ENCODE measurements at regions not wholly inside any gene's neighbourhood (a gene's known extent, or its start where the extent isn't known, plus 50 kb on each side); places are given as distances from the start of the nearest gene placed in this dataset.
A peak's percentile ranks its signal among the peaks of the same experiment; 100 is the strongest.

DNA sequence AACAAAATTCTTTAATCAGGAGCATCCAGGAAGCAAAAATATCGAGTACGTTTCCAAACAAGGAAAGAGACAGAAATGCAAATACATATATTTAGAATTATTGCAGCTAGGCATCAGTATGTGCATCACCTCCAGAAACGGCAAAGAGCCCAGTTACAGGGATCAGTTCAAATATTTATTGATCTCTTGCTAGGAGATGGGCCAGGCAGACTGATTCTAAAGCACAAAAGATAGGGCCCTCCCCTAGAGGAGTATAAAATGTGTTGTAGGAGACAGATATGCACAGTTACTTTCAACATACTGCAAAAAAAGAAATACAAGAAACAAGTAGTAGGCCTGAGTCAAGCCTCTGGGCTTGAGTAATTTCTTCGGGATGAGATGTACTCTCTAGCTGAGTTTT lies 80.7 kb upstream of the NHSL1 start:
- DNase-seq, result no peak

DNA sequence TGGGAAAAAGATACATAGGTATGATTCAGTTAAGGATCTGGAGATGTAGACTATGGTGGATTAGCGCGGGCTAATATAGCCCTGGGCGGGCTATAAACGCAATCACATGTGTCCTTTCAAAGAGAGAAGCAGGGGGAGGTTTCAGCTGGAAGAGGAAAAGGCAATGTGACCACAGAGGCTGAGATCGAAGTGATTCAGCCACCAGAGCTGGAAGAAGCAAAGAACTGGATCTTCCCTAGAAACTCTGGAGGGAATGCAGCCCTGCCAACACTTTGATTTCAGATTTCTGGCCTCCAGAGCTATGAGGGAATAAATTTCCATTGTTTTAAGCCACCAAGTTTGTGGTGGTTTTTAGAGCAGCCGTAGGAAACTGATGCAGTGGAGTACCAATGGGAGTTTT lies 81.5 kb upstream of the NHSL1 start:
- no peak for DNase-seq

- DNase-seq, result no peak
Measured at GRCh38 chr6:138582573-138582972, 83.3 kb upstream of the NHSL1 start.

DNA sequence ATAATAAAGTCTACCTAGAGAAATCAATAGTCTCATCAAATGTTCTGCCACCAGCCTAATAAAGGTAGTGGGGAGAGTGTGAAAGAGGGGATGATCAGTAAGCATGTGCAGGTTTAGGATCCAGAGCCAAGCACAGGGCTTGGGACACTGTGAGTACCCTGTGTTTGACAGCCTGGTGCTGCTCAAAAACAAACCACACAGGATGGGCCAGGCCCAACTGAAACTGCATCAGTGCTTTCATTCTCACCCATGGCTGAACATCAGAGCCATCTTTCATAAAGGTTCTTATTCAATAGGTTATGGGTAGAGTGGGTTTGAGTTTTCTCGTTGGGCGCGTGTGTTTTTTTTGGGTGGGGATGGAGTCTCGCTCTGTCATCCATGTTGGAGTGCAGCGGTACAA lies 87.3 kb upstream of the NHSL1 start:
- DNase-seq, result no peak

- peak; percentile 2 to 28 (median 20) for DNase-seq
Measured at GRCh38 chr6:138588805-138589434, 89.6 kb upstream of the NHSL1 start.

DNA sequence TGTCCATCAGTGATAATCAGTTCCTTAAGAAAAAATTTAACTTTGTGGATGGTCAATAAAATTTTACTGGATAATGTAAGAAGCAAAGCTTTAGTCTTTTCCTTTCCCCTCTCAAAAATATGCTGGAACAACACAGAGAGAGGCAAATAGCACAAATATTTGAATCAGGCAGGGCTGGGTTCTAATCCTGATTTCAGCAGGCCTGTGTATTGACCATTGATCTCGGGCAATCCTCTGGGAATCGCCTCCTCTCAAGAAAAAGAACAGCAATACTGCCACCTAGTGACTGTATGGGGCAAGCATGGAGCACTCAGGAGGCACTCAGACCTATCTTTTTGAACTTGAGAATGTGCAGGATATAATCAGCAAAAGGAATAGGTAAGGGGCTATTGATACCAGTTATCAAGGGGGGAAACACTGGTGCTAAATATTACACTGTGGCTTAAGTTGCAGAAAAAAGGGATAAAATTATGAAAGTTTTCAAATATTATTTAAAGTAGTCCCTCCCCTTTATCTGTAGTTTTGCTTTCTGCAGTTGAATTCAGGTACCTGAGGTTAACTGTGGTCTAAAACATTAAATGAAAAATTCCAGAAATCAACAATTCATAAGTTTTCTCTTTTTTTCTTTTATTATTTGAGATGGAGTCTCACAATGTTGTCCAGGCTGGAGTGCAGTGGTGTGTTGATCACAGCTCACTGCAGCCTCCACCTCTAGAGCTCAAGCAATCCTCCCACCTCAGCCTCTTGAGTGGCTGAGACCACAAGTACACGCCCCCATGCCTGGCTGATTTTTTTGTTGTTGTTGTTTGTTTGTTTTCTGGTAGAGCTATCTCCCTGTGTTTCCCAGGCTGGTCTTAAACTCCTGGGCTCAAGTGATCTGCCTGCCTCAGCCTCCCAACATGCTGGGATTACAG lies 91.8 kb upstream of the NHSL1 start:
- peak in 1 of 4 experiments; percentile 1 for DNase-seq

- DNase-seq, result no peak
Measured at GRCh38 chr6:138592749-138593123, 93.4 kb upstream of the NHSL1 start.

GRCh38 chr6:138593124-138593877 lies 94.0 kb upstream of the NHSL1 start:
- DNase-seq, result no peak

DNA sequence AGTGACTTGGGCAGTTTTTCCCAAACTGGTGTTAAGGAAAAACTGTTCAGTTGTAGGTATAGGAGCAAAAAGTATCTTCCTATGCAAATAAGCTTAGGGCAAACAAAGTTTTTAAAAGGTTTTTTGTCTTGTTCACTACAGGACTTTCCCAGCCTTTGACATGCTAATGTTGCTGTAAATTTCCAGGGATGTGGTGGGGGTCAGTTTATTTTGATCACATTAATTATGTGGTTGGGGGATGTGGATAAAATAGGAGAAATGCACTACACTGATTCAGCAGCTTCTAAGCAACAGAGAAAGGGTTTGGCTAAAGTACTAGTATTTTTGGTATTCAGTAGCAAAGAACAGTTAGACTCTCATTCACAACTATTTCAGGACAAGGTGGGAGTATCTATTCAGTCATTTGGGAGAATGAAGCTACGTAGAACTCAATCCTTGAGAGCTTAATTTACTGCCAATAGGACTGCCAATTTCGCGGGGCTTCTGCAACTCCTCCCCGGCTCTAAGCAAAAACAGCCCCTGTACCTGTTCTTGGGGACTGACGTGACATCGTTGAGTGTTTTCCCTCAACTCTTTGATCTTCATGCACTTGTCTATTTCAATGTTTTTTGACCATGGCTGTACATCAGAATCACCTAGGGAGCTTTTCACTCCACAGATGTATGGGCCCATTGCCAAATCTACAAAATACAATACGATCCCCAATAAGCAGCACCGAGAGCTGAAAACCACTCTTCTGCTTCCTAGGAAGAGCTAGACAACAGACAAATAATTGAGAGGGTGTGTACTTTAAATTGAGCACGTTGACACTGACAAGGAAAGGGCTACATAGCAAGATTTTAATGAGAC lies 94.8 kb upstream of the NHSL1 start:
- DNase-seq, result no peak

DNA sequence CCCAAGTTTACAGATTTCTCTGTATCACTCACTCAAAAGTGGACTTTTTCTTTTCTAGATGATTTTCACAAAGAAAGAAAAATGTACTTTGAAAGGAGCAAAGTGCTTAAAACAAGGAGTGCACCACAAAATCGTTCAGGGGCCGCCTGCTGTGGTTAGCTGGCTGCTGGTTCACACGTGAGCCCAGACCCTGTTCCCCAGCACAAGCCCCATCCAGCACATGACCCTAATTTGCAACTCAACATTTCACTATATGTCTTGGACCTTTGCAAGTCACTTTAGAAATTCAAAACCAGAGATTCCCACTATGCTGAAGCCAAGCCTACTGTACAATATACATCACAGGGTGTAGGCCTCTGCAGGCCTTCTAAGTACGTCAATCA lies 95.5 kb upstream of the NHSL1 start:
- DNase-seq, result no peak

DNA sequence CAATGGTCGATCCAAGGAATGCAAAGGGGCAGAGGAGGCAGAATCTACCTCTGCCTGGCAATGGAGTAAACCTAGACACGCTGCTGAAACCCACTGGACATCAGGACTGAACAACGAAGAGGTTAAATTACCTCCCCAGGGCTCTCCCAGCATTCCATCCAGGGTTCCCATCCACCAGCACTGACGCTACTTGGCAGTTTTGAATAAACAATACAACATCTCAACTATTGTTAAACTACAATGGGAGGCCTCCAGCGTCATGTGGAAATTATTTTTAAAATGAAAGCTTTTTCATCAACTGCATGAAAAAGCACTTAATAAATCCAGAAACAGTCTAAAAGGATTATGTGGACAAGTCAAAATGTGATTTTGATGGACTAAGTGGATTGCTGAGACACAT lies 96.8 kb upstream of the NHSL1 start:
- DNase-seq, result no peak

- DNase-seq, result no peak
Measured at GRCh38 chr6:138596591-138596990, 97.3 kb upstream of the NHSL1 start.

- no peak for DNase-seq
Measured at GRCh38 chr6:138597336-138597735, 98.0 kb upstream of the NHSL1 start.

DNA sequence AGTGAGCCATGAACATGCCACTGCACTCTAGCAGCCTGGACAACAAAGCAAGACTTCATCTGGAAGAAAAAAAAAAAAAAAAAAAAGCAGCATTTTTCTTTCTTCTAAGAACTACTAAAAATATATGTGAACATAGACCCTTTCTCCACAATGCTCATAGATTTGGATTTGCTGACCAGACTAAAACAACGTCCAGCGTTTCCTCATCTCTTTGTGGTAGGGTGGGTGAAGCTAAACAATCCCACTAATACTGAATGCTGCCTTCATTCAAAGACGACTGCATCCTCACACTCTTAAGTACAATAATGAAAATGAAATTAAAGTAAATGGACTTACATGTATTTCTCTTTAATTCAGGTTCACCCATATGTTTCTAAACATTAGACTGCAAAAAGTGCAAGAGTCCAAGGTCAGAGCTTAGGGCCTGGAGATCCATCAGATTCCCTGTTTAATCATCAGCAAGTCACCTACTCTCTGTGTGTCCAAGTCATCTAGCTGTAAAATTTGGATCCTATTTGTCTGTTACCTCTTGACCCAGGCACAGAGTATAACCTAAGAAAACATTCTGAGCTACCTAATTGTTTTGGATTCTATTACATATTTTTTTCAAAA lies 99.4 kb upstream of the NHSL1 start:
- DNase-seq, result no peak

DNA sequence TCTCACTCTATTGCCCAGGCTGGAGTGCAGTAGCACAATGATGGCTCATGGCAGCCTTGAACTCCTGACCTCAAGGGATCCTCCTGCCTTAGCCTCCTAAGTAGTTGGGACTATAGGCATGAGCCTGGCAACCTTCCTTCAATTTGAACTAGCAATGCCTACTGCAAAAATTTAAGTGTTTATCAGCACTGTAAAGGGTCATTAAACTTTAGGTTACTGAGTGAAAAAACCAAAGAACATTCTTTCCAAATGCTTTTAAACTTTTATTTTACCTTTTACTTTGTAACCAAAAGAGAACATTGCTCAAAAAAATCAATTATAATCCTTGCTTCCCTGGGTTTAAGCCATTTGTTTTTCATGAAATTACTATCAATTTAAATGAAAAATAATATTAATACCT lies 101.0 kb upstream of the NHSL1 start:
- no peak for DNase-seq

DNA sequence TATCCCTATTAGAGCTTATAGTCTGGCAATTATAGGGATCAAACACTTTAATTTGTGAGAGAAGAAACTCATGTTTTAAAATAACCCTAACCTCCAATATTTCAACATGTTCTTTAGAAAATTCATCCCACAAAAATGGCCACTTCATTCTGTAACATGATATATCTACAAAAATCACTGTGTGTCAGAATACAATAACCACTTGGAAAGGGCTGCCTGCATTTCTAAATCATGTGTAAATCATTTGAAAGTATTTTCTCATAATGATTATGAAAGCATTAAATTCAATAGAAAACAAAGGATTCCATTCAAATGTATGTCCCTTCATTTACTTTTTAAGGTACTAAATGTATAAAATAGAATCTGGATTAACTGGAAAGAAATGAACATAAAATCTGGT lies 101.4 kb upstream of the NHSL1 start:
- DNase-seq, result no peak

DNA sequence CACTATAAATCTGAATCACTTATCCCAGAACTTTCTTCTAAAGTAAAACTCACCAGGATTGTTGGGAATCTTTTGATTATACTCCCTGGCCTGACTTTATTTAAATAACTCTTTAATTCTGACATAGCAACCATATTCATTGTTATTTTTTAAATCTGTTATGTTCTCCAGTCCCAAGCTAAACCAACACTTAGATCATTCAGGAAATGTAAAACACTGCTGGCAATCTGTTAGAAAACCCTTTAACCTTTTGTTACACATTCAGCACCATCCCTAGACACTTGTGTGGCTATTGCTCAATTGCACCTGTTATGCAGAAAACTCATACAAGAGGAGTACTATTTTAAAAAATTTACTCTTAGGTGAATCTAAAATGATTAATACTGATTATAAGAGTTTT lies 101.8 kb upstream of the NHSL1 start:
- DNase-seq, result no peak

DNA sequence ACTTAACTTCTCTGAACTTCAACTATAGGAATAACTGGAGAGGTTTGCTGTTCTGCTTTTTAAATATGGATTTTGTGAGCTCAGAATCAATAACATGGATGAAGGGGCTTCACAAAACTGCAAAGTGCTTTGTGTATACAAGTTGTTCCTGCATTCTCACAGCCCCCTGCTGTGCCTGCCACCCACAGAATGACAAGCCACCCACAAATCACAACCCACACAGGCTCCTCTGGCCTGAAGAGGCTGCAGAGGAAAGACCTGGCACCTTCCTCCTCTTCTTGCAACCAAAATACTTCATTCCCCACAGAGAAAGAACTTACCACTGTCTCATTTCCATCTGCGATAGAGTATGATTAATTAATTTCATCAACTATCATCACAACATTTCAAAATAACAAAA lies 106.7 kb upstream of the NHSL1 start:
- no peak for DNase-seq

- no peak for DNase-seq
Measured at GRCh38 chr6:138607478-138608433, 108.5 kb upstream of the NHSL1 start.

DNA sequence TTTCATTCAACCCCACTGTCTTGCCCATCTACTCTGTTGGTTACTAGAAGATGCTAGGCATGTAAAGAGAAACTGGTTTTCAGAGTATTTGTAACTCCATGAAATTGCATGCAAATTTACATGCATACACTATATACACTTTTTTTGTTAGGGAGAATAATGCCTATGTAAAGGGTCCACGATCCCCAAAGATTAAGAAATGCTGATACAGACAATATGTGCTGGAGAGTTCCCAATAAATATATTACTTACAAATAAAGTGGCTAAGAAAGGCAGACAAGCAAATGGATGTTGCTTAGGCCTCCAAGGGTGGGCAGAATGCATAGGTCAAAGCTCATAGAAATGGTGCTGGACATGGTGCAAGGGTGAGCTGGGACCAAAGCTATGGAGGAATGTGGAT lies 109.6 kb upstream of the NHSL1 start:
- no peak for DNase-seq

DNA sequence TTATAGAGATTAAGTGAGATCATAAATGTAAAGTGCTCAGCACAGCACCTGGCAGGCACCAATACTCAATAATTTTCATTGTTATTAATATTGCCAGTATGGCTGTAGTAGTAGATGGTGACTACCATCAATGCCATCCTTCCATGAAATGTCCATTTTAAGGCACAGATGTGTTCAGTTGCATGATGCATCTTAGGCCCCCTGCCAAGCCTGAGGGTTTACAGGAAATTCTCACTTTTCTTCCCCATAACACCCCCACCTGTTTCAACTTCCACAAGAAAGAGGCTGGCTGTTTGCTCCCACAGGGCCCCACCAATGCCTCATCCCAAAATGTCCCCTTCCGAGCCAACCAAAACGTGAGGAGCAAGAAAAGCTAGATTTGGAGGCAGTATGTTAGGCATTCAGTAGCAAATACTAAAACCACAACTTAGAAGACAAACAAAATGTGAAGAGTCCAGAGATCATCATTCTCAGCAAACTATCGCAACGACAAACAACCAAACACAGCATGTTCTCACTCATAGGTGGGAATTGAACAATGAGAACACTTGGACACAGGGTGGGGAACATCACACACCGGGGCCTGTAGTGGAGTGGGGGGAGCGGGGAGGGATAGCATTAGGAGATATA lies 110.6 kb upstream of the NHSL1 start:
- no peak for DNase-seq
